ENCODE measurements at regions not wholly inside any gene's neighbourhood (a gene's known extent, or its start where the extent isn't known, plus 50 kb on each side); places are given as distances from the start of the nearest gene placed in this dataset.
"Not testable (repeated sequence)": the region's sequence is repeated elsewhere in the genome, so short reads cannot be mapped to it uniquely, and the experiment has no call there.

DNA sequence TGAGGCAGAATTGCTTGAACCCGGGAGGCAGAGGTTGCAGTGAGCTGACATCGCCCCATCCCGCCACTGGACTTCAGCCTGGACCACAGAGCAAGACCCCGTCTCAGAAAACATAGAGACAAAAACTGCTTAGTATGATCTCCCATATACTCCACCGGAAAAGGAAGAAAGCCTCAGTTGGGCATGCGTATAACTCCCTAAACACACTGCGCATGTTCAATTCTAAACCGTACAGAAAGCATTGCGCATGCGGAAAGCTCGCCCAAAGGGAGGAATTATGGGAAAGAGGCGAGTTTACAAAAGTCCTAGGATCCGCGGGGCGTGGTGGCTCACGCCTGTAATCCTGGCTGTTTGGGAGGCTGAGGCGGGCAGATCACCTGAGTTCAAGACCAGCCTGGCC is 312.7 kb upstream of the ERCC4 start:
- no peak for DNase-seq (ENCODE audit: extremely low read depth, low read depth)

DNA sequence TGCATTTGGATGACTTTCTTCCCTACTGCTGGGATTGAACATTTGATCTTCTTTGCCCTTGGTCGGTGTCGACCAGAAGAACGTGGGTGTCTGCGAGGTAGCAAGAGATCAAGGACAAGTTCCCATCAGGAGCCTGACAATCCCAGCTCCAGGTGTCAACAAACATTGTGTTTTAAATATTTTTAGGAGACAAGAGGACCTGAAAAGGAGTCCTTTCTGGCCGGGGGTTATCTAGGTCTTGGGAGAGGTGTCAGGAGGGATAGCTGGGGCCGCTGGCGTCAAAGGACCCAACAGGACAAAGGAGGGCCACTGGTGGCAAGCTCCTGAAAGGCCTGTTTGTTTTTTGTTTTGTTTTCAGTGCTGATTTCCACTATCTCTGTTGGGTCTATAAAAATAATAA is 308.4 kb upstream of the ERCC4 start:
- DNase-seq (ENCODE audit: extremely low read depth, low read depth): no peak

DNA sequence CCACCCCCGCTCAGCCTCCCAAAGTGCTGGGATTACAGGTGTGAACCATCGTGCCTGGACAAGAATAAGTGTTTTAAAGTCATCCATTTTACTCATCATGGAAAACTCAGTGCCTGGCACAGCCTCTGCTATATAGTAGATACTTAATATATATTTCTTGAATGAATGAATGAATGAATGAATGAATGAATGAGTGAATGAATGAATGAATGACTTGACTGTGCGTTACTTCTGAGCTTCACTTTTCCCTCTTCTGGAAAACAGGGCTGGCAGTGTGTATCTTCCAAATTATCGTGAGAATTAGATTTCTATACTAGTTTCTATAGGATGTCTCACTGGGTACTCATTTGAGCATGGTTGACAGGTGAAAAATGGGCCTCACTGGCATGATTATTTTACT is 307.3 kb upstream of the ERCC4 start:
- no peak for DNase-seq (ENCODE audit: extremely low read depth, low read depth)

DNA sequence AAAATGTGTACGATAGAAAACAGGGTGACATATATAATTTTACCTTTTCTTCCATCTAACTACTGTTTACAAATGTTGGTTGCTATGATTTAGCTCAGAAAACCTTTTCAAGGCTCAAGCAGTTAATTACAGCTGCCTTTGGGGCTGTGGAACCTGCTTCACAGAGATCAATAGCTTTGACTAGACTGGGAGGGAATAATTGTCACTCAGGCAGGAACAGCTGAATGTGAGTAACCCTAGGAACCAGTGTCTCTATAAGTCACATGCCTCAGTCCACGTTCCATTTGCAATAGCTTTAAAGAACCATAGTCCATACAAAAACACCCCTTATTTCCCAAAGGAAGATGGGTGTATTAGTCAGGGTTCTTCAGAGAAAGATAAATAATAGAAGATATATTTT is 306.8 kb upstream of the ERCC4 start:
- DNase-seq (ENCODE audit: extremely low read depth, low read depth): no peak

- no peak for DNase-seq (ENCODE audit: extremely low read depth, low read depth)
These were observed 298.3 kb upstream of the ERCC4 start for GRCh38 chr16:13621639-13622038.

- DNase-seq (ENCODE audit: extremely low read depth, low read depth): no peak
These were observed 291.8 kb upstream of the ERCC4 start for GRCh38 chr16:13628156-13628555.

- no peak for DNase-seq (ENCODE audit: extremely low read depth, low read depth)
These were observed 290.2 kb upstream of the ERCC4 start for GRCh38 chr16:13629704-13630103.

DNA sequence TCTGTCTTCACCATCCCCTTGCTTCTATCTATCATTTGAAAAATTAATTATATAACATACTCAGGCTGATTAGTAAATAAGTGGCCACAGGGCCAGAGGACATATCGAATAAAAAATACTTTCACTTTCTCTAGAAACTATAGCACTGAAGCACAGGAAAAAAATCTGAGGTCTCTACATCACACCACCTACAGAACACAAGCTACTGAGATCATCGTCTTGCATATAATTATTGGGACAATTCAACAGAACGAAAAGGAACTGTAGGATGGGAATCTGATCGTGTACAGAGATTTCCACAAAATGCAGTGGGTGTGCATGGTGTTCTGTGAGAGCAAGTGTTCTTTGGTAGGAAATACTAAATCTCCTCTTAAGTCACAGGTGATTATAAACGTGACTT is 289.6 kb upstream of the ERCC4 start:
- no peak for DNase-seq (ENCODE audit: extremely low read depth, low read depth)

DNA sequence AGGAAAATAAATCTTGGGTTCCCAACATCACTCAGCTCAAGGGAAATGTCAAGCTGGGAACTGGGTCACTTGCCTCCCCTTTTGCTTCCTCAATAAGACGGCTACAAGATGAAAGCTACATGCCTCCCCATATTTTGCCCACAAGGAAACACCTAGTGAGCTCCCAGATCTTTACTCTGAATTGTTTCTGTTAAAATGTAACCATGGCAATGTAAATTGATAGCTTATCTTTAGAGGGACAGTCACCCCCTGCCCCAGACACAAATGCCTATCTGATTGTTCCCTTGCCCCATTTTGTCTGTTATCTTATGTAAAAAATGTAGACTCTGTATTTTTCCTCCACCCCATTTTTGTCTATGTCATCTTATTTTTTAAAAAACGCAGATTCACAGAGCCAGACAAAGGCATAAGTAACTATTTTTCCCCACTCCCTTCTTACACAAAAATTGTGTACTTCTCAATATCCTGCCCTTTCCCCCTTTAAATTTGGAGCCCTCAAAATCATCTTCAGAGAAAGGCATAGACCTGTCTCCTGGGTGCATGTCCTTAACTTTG is 288.7 kb upstream of the ERCC4 start:
- no peak for DNase-seq (ENCODE audit: extremely low read depth, low read depth)

GRCh38 chr16:13631916-13632315 is 288.0 kb upstream of the ERCC4 start:
- DNase-seq (ENCODE audit: extremely low read depth, low read depth): no peak

DNA sequence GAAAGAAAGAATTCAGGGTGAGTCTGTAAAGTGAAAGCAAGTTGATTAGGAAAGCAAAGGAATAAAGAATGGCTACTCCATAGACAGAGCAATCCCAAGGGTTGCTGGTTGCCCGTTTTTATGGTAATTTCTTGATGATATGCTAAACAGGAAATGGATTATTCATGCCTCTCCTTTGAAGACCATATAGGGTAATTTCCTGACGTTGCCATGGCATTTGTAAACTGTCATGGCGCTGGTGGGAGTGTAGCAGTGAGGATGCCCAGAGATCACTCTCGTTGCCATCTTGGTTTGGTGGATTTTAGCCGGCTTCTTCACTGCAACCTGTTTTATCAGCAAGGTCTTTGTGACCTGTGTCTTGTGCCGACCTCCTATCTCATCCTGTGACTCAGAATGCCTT is 287.4 kb upstream of the ERCC4 start:
- not testable (repeated sequence) for DNase-seq (ENCODE audit: extremely low read depth, low read depth)

DNA sequence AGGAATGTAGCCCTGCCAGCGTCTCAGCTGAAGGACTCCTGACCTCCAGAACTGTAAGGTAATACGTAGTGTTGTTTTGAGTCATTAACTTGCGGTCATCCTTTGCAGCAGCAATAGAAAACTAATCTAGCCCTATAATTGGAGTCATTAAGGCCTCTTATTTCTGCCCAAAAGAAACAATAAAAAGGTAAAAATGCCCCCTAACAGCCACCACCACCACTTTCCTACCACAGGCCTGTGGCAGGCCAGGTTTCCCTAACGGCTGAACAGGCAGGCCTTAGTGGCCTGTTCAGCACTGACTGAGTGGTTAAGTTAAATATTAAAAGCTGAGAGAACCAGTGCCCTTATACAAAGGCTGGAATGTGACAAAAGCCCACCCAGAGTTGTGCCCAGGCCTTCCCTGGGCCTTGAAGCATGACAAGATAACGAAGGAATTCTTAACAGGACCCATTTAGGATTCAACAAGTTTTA is 286.5 kb upstream of the ERCC4 start:
- no peak for DNase-seq (ENCODE audit: extremely low read depth, low read depth)

GRCh38 chr16:13634253-13634652 is 285.7 kb upstream of the ERCC4 start:
- DNase-seq (ENCODE audit: extremely low read depth, low read depth): no peak

GRCh38 chr16:13634959-13635358 is 285.0 kb upstream of the ERCC4 start:
- DNase-seq (ENCODE audit: extremely low read depth, low read depth): no peak

- no peak for DNase-seq (ENCODE audit: extremely low read depth, low read depth)
These were observed 281.7 kb upstream of the ERCC4 start for GRCh38 chr16:13638218-13638617.

GRCh38 chr16:13643412-13643811 is 276.5 kb upstream of the ERCC4 start:
- no peak for DNase-seq (ENCODE audit: extremely low read depth, low read depth)

- no peak for DNase-seq (ENCODE audit: extremely low read depth, low read depth)
These were observed 274.2 kb upstream of the ERCC4 start for GRCh38 chr16:13645601-13646245.

- no peak for DNase-seq (ENCODE audit: extremely low read depth, low read depth)
These were observed 259.1 kb upstream of the ERCC4 start for GRCh38 chr16:13660807-13661206.

- no peak for DNase-seq (ENCODE audit: extremely low read depth, low read depth)
These were observed 254.1 kb upstream of the ERCC4 start for GRCh38 chr16:13665876-13666275.

- DNase-seq (ENCODE audit: extremely low read depth, low read depth): no peak
These were observed 247.8 kb upstream of the ERCC4 start for GRCh38 chr16:13672196-13672595.

GRCh38 chr16:13680021-13680889 is 239.7 kb upstream of the ERCC4 start:
- no peak for DNase-seq (ENCODE audit: extremely low read depth, low read depth)
